ENCODE measurements at regions not wholly inside any gene's neighbourhood (a gene's known extent, or its start where the extent isn't known, plus 50 kb on each side); places are given as distances from the start of the nearest gene placed in this dataset.
"Not testable (repeated sequence)": the region's sequence is repeated elsewhere in the genome, so short reads cannot be mapped to it uniquely, and the experiment has no call there.

- Histone ChIP-seq H3K4me3 (no peak overlapping the region), H3K36me3 (no peaks in the 10 kb centered on the region), H3K27me3 (no peaks in the 10 kb centered on the region), H3K27ac (no peak overlapping the region), H3K9me3 (no peaks in the 10 kb centered on the region), H3K4me1 (no peaks in the 10 kb centered on the region)
- intact Hi-C loops (cut with DNase I; ENCODE audit: low total_unique reads) = no loop called here
- no peak for DNase-seq
- TF ChIP-seq POLR2A (IDR thresholded peaks at IDR 0.05) = no peak
- TF ChIP-seq, protein P1, sequence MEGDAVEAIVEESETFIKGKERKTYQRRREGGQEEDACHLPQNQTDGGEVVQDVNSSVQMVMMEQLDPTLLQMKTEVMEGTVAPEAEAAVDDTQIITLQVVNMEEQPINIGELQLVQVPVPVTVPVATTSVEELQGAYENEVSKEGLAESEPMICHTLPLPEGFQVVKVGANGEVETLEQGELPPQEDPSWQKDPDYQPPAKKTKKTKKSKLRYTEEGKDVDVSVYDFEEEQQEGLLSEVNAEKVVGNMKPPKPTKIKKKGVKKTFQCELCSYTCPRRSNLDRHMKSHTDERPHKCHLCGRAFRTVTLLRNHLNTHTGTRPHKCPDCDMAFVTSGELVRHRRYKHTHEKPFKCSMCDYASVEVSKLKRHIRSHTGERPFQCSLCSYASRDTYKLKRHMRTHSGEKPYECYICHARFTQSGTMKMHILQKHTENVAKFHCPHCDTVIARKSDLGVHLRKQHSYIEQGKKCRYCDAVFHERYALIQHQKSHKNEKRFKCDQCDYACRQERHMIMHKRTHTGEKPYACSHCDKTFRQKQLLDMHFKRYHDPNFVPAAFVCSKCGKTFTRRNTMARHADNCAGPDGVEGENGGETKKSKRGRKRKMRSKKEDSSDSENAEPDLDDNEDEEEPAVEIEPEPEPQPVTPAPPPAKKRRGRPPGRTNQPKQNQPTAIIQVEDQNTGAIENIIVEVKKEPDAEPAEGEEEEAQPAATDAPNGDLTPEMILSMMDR (IDR thresholded peaks at IDR 0.05) = no peak
These were observed 157.3 kb upstream of the S1PR3 start for GRCh38 chr9:88833946-88834345.

GRCh38 chr9:88835038-88835466 lies 156.2 kb upstream of the S1PR3 start:
- H3K36me3 ChIP-seq = no peaks in the 10 kb centered on the region
- no peaks in the 10 kb centered on the region for H3K4me1 ChIP-seq
- no peak overlapping the region for H3K4me3 ChIP-seq
- H3K9me3 ChIP-seq = no peaks in the 10 kb centered on the region
- TF ChIP-seq POLR2A (IDR thresholded peaks at IDR 0.05) = no peak
- TF ChIP-seq, protein P1 (IDR thresholded peaks at IDR 0.05) = no peak
- no peaks in the 10 kb centered on the region for H3K27me3 ChIP-seq
- intact Hi-C loops (cut with DNase I; ENCODE audit: low total_unique reads) = no loop called here
- no peak for DNase-seq
- peak overlapping the region in 1 of 2 donors; percentile 22 for H3K27ac ChIP-seq

DNA sequence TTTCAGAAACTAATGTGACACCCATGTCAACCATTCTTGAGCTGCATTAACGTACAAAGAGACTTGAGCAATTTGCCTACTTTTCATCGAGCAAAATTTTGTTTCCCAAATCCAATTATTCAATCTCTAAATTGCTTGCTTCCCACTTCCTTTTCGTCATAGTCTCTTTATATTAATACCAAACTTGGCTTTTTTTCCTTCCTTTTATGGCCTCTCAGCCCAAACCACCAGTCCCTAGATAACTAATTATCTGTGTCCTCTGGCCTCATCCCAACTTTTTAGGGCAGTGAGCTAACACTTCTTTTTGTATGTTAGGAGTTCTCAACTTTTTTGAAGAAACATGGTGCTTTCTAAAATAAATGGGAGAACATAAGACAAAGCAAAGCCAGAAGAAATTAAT lies 155.5 kb upstream of the S1PR3 start:
- no peak overlapping the region for H3K27ac ChIP-seq
- DNase-seq = no peak

GRCh38 chr9:88837731-88838130 lies 153.5 kb upstream of the S1PR3 start:
- H3K27ac ChIP-seq = no peak overlapping the region
- H3K27me3 ChIP-seq = no peaks in the 10 kb centered on the region
- intact Hi-C loops (cut with DNase I; ENCODE audit: low total_unique reads) = no loop called here
- H3K9me3 ChIP-seq = no peaks in the 10 kb centered on the region
- no peak for DNase-seq
- H3K4me3 ChIP-seq = no peak overlapping the region
- H3K4me1 ChIP-seq = no peaks in the 10 kb centered on the region
- no peaks in the 10 kb centered on the region for H3K36me3 ChIP-seq
- TF ChIP-seq POLR2A (IDR thresholded peaks at IDR 0.05) = no peak
- TF ChIP-seq, protein P1 (IDR thresholded peaks at IDR 0.05) = no peak

More for the DNA sequence above, 155.5 kb upstream of the S1PR3 start:
- no peak overlapping the region for H3K4me3 ChIP-seq
- H3K9me3 ChIP-seq = no peaks in the 10 kb centered on the region
- no peaks in the 10 kb centered on the region for H3K27me3 ChIP-seq
- TF ChIP-seq POLR2A (IDR thresholded peaks at IDR 0.05) = no peak
- TF ChIP-seq, protein P1 (IDR thresholded peaks at IDR 0.05) = no peak
- intact Hi-C loops (cut with DNase I; ENCODE audit: low total_unique reads) = no loop called here
- H3K36me3 ChIP-seq = no peaks in the 10 kb centered on the region
- H3K4me1 ChIP-seq = no peaks in the 10 kb centered on the region

DNA sequence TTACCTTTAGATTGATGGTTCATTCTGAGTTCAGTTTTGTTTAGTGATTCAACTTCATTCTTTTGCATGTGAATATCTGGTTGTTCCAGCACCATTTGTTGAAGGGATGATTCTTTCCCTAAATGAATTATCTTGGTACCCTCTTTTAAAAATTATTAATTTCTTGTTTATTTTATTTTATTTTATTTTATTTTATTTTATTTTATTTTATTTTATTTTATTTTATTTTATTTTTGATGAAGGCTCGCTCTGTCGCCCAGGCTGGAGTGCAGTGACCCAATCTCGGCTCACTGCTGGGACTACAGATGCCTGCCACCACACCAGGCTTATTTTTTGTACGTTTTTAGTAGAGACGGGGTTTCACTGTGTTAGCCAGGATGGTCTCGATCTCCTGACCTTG lies 141.4 kb upstream of the S1PR3 start:
- intact Hi-C loops (cut with DNase I; ENCODE audit: low total_unique reads); H3K4me3 ChIP-seq: not testable (repeated sequence)

GRCh38 chr9:88852794-88853193 lies 138.5 kb upstream of the S1PR3 start:
- no peaks in the 10 kb centered on the region for H3K27me3 ChIP-seq
- no peaks in the 10 kb centered on the region for H3K36me3 ChIP-seq
- no peaks in the 10 kb centered on the region for H3K4me1 ChIP-seq
- TF ChIP-seq, protein P1 (IDR thresholded peaks at IDR 0.05) = no peak
- TF ChIP-seq POLR2A (IDR thresholded peaks at IDR 0.05) = no peak
- intact Hi-C loops (cut with DNase I; ENCODE audit: low total_unique reads) = no loop called here
- no peak overlapping the region for H3K27ac ChIP-seq
- H3K4me3 ChIP-seq = no peak overlapping the region
- no peak for DNase-seq
- H3K9me3 ChIP-seq = no peaks in the 10 kb centered on the region

More for the DNA sequence above, 141.4 kb upstream of the S1PR3 start:
- H3K4me1 ChIP-seq, DNase-seq, H3K27me3 ChIP-seq, H3K27ac ChIP-seq, H3K9me3 ChIP-seq, H3K36me3 ChIP-seq: not testable (repeated sequence)
